Astrocyte (in vitro differentiated cells and primary cell): ENCODE measurements at regions not wholly inside any gene's neighbourhood (a gene's known extent, or its start where the extent isn't known, plus 50 kb on each side); places are given as distances from the start of the nearest gene placed in this dataset.
"Not testable (repeated sequence)": the region's sequence is repeated elsewhere in the genome, so short reads cannot be mapped to it uniquely, and the experiment has no call there.

Experiments used
- DNase-seq: peaks from one replicate; pipeline ENCODE4 v3.0.0-alpha.2; 2010; ENCODE audit warnings: low read depth
- FAIRE-seq: peaks from 2 replicates; lab custom pipeline; 2011; peaks lifted over from hg19 to GRCh38; lab: Jason Lieb, UNC
- H2AFZ ChIP-seq: 2 replicates; pipeline ENCODE4 v1.6.0; 2012; ENCODE audit warnings: low read depth, low read length, inconsistent platforms
- H3K27ac ChIP-seq: 2 replicates; pipeline ENCODE4 v1.5.1; 2011; ENCODE audit warnings: low read depth, low read length, inconsistent platforms
- H3K27me3 ChIP-seq: 2 replicates; pipeline ENCODE4 v1.6.0; 2011; ENCODE audit warnings: low read length, inconsistent platforms; ENCODE audit not compliant: insufficient read depth
- H3K36me3 ChIP-seq: 2 replicates; pipeline ENCODE4 v1.5.1; 2011; ENCODE audit warnings: low read length, inconsistent platforms; ENCODE audit not compliant: insufficient read depth
- H3K4me1 ChIP-seq: 2 replicates; pipeline ENCODE4 v1.5.1; 2011; ENCODE audit warnings: low read length, inconsistent platforms; ENCODE audit not compliant: insufficient read depth
- H3K4me2 ChIP-seq: 2 replicates; pipeline ENCODE4 v1.6.0; 2012; ENCODE audit warnings: low read length, inconsistent platforms
- H3K4me3 ChIP-seq: 2 replicates; pipeline ENCODE4 v1.5.1; 2011; ENCODE audit warnings: low read depth, mild to moderate bottlenecking, low read length, inconsistent platforms; ENCODE audit not compliant: insufficient read depth
- H3K79me2 ChIP-seq: 2 replicates; pipeline ENCODE4 v1.6.0; 2012; ENCODE audit warnings: mild to moderate bottlenecking, low read length, inconsistent platforms; ENCODE audit not compliant: insufficient read depth
- H3K9ac ChIP-seq: 2 replicates; pipeline ENCODE4 v1.6.0; 2012; ENCODE audit warnings: mild to moderate bottlenecking, low read length, inconsistent platforms
- H3K9me3 ChIP-seq: 2 replicates; pipeline ENCODE4 v1.5.1; 2012; ENCODE audit warnings: low read depth, mild to moderate bottlenecking, low read length, inconsistent platforms; ENCODE audit not compliant: insufficient read depth
- H4K20me1 ChIP-seq: 2 replicates; pipeline ENCODE4 v1.6.0; 2012; ENCODE audit warnings: low read length, inconsistent platforms; ENCODE audit not compliant: insufficient read depth
- H3K27ac Mint-ChIP-seq: one replicate; pipeline ENCODE4 v1.8.0; 2021; ENCODE audit warnings: mild to moderate bottlenecking, mixed read lengths; ENCODE audit not compliant: unreplicated experiment
- H3K27me3 Mint-ChIP-seq: one replicate; pipeline ENCODE4 v1.8.0; 2021; ENCODE audit warnings: low read depth, mixed read lengths; ENCODE audit not compliant: unreplicated experiment
- H3K36me3 Mint-ChIP-seq: one replicate; pipeline ENCODE4 v1.8.0; 2021; ENCODE audit warnings: low read depth, mixed read lengths; ENCODE audit not compliant: unreplicated experiment
- H3K4me1 Mint-ChIP-seq: one replicate; pipeline ENCODE4 v1.8.0; 2021; ENCODE audit warnings: low read depth, mixed read lengths; ENCODE audit not compliant: unreplicated experiment
- H3K4me3 Mint-ChIP-seq: one replicate; pipeline ENCODE4 v1.8.0; 2021; ENCODE audit warnings: mild to moderate bottlenecking, moderate library complexity, mixed read lengths; ENCODE audit not compliant: unreplicated experiment
- H3K9me3 Mint-ChIP-seq: one replicate; pipeline ENCODE4 v1.8.0; 2021; ENCODE audit warnings: mild to moderate bottlenecking, mixed read lengths; ENCODE audit not compliant: unreplicated experiment
- EZH2 ChIP-seq: IDR thresholded peaks from 2 replicates; pipeline ENCODE4 v1.6.1; 2012; ENCODE audit warnings: mild to moderate bottlenecking, low read length, inconsistent platforms; ENCODE audit not compliant: insufficient read depth
- TF ChIP-seq, protein P1 (sequence below): IDR thresholded peaks from 2 replicates; pipeline ENCODE4 v1.5.1; 2011; ENCODE audit warnings: low read depth, mild to moderate bottlenecking, inconsistent platforms, low read length, moderate library complexity; ENCODE audit not compliant: insufficient read depth

DNA sequence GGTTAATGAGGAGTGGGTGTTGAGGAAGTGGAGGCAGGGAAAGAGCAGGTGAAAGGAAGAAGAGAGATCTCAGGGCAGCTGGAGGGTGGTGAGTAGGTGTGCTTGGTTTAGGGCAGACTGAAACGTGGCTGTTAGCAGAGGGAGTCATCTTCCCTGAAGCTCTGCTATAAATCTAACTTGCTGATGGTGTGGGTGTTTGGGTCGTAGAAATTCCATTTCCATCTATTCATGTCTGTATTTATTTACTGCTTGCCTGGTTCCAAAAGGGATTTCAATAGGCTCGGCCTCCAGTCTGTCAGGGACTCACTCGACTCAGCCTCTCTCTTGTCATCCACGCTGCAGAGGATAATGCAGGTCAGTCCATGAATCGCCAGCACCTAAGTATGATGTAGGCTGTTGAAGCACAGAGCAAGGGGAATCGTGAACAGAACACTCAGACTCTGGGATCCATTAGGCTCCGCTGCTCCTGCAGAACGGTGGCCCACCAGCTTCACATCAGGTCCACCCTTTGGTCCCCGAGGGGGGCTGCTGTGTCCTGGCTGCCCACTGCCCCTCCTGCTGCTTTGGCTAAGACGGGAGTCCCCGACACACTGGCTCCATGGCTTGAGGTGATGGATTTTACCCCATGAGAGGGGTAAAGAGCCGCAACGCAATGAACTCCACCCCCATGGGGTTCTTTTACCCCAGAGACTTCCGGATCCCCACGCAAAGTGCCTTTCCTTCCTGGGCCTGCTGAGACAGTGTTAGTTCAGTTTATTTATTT, 156.2 kb downstream of the RHOU start:
- H3K27ac ChIP-seq, result no peak overlapping the region
- no peak overlapping the region for H2AFZ ChIP-seq
- no peaks in the 10 kb centered on the region for H3K36me3 Mint-ChIP-seq
- no peak overlapping the region for H3K4me2 ChIP-seq
- no peaks in the 10 kb centered on the region for H4K20me1 ChIP-seq
- H3K36me3 ChIP-seq, result no peaks in the 10 kb centered on the region
- peak; percentile 30 for DNase-seq
- no peak overlapping the region for H3K9ac ChIP-seq
- H3K4me1 ChIP-seq, result no peaks in the 10 kb centered on the region
- H3K27me3 ChIP-seq, result peaks cover 7% of the 10 kb centered on the region
- no peak overlapping the region for H3K27ac Mint-ChIP-seq
- no peaks in the 10 kb centered on the region for H3K79me2 ChIP-seq
- no peak overlapping the region for H3K4me3 Mint-ChIP-seq
- peaks cover 4% of the 10 kb centered on the region for H3K27me3 Mint-ChIP-seq
- H3K9me3 Mint-ChIP-seq, result no peaks in the 10 kb centered on the region
- no peaks in the 10 kb centered on the region for H3K9me3 ChIP-seq
- TF ChIP-seq, protein P1, sequence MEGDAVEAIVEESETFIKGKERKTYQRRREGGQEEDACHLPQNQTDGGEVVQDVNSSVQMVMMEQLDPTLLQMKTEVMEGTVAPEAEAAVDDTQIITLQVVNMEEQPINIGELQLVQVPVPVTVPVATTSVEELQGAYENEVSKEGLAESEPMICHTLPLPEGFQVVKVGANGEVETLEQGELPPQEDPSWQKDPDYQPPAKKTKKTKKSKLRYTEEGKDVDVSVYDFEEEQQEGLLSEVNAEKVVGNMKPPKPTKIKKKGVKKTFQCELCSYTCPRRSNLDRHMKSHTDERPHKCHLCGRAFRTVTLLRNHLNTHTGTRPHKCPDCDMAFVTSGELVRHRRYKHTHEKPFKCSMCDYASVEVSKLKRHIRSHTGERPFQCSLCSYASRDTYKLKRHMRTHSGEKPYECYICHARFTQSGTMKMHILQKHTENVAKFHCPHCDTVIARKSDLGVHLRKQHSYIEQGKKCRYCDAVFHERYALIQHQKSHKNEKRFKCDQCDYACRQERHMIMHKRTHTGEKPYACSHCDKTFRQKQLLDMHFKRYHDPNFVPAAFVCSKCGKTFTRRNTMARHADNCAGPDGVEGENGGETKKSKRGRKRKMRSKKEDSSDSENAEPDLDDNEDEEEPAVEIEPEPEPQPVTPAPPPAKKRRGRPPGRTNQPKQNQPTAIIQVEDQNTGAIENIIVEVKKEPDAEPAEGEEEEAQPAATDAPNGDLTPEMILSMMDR, result no peak
- TF ChIP-seq EZH2, result no peak
- peaks cover 4% of the 10 kb centered on the region for H3K4me1 Mint-ChIP-seq
- no peak for FAIRE-seq
- H3K4me3 ChIP-seq, result no peak overlapping the region

DNA sequence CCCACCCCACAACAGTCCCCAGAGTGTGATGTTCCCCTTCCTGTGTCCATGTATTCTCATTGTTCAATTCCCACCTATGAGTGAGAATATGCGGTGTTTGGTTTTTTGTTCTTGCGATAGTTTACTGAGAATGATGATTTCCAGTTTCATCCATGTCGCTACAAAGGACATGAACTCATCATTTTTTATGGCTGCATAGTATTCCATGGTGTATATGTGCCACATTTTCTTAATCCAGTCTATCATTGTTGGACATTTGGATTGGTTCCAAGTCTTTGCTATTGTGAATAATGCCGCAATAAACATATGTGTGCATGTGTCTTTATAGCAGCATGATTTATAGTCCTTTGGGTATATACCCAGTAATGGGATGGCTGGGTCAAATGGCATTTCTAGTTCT, 156.9 kb downstream of the RHOU start:
- not testable (repeated sequence) for H2AFZ ChIP-seq, H3K9me3 ChIP-seq, H3K9ac ChIP-seq, H3K4me3 Mint-ChIP-seq, H4K20me1 ChIP-seq, H3K36me3 ChIP-seq, H3K27me3 Mint-ChIP-seq, H3K4me1 ChIP-seq, H3K4me1 Mint-ChIP-seq, H3K9me3 Mint-ChIP-seq, H3K4me3 ChIP-seq, H3K79me2 ChIP-seq, H3K27me3 ChIP-seq, H3K4me2 ChIP-seq, H3K36me3 Mint-ChIP-seq, FAIRE-seq, DNase-seq, H3K27ac ChIP-seq, H3K27ac Mint-ChIP-seq

DNA sequence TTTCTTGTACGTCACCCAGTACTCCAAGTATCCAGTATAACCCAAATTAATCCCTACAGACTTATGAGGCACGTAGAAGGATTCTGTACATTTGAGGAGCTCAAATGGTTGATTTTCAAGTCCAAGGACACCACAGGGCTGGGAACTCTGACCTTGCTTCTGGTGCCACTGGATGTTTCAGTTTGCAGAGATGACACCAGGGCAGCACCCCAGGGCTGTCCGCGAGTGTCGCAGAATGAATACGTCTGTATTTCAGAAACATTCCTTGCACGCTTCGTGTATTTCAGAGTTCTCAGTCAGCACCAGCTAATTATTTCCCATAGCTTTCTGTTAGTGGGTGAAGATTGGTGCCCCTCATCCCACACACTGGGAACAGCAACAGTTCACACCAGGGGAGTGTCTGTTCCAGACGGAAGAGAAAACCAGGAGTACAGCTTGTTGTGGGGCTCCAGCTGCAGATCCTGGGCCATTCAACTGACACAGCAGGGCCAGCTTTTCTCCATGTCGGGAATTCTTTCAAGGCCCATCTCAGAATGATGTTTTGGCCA, 159.2 kb downstream of the RHOU start:
- no peaks in the 10 kb centered on the region for H4K20me1 ChIP-seq
- DNase-seq, result no peak
- Mint-ChIP-seq H3K4me3 (no peak overlapping the region), H3K4me1 (peaks cover 4% of the 10 kb centered on the region), H3K36me3 (no peaks in the 10 kb centered on the region), H3K27ac (no peak overlapping the region), H3K9me3 (no peaks in the 10 kb centered on the region), H3K27me3 (peaks cover 18% of the 10 kb centered on the region)
- H3K4me2 ChIP-seq, result no peak overlapping the region
- TF ChIP-seq, protein P1, result no peak
- H3K9ac ChIP-seq, result no peak overlapping the region
- no peaks in the 10 kb centered on the region for H3K36me3 ChIP-seq
- H3K4me1 ChIP-seq, result no peaks in the 10 kb centered on the region
- no peak overlapping the region for H3K27ac ChIP-seq
- H3K4me3 ChIP-seq, result no peak overlapping the region
- no peaks in the 10 kb centered on the region for H3K9me3 ChIP-seq
- no peaks in the 10 kb centered on the region for H3K79me2 ChIP-seq
- H3K27me3 ChIP-seq, result peaks cover 20% of the 10 kb centered on the region
- FAIRE-seq, result no peak
- H2AFZ ChIP-seq, result no peak overlapping the region
